ENCODE measurements at regions not wholly inside any gene's neighbourhood (a gene's known extent, or its start where the extent isn't known, plus 50 kb on each side); places are given as distances from the start of the nearest gene placed in this dataset.

GRCh38 chr6:1552296-1552761, 57.4 kb upstream of the FOXC1 start:
- H3K9me3 ChIP-seq, result peaks cover 0 to 5% (median 0%) of the 10 kb centered on the region in 4 donors
- no peak overlapping the region for H3K4me3 ChIP-seq
- DNase-seq, result no peak
- H3K36me3 ChIP-seq, result no peaks in the 10 kb centered on the region
- H3K27ac ChIP-seq, result peak overlapping the region in 2 of 4 donors; percentile 13 to 44
- no peaks in the 10 kb centered on the region for H3K4me1 ChIP-seq
- no peaks in the 10 kb centered on the region for H3K27me3 ChIP-seq
- TF ChIP-seq POLR2A (IDR thresholded peaks at IDR 0.05), result no peak
- TF ChIP-seq CTCF (IDR thresholded peaks at IDR 0.05), result peak in 4 of 6 experiments; percentile 34 to 74 (median 67)

- Histone ChIP-seq H3K27ac (no peak overlapping the region), H3K9me3 (peaks cover 0 to 5% (median 0%) of the 10 kb centered on the region in 4 donors), H3K27me3 (no peaks in the 10 kb centered on the region), H3K36me3 (no peaks in the 10 kb centered on the region), H3K4me1 (no peaks in the 10 kb centered on the region), H3K4me3 (no peak overlapping the region)
- no peak for DNase-seq
- no peak for TF ChIP-seq CTCF (IDR thresholded peaks at IDR 0.05)
- no peak for TF ChIP-seq POLR2A (IDR thresholded peaks at IDR 0.05)
Measured at GRCh38 chr6:1553562-1554083, 56.1 kb upstream of the FOXC1 start.

- TF ChIP-seq CTCF (IDR thresholded peaks at IDR 0.05), result no peak
- TF ChIP-seq POLR2A (IDR thresholded peaks at IDR 0.05), result no peak
- H3K27me3 ChIP-seq, result no peaks in the 10 kb centered on the region
- no peaks in the 10 kb centered on the region for H3K4me1 ChIP-seq
- DNase-seq, result peak in 1 of 3 donors; percentile 24
- H3K9me3 ChIP-seq, result peaks cover 0 to 5% (median 0%) of the 10 kb centered on the region in 4 donors
- peak overlapping the region; percentile 32 to 63 (median 51) for H3K4me3 ChIP-seq
- peak overlapping the region in 2 of 4 donors; percentile 78 to 80 for H3K27ac ChIP-seq
- H3K36me3 ChIP-seq, result no peaks in the 10 kb centered on the region
Measured at GRCh38 chr6:1554141-1554475, 55.6 kb upstream of the FOXC1 start.

- Histone ChIP-seq H3K27me3 (no peaks in the 10 kb centered on the region), H3K9me3 (peaks cover 0 to 5% (median 0%) of the 10 kb centered on the region in 4 donors)
- no peak for TF ChIP-seq POLR2A (IDR thresholded peaks at IDR 0.05)
- TF ChIP-seq CTCF (IDR thresholded peaks at IDR 0.05), result peak; percentile 45 to 80 (median 74)
Measured at GRCh38 chr6:1554476-1555310, 55.0 kb upstream of the FOXC1 start.

GRCh38 chr6:1558388-1558787, 51.3 kb upstream of the FOXC1 start:
- Histone ChIP-seq H3K9me3 (peaks cover 0 to 5% (median 0%) of the 10 kb centered on the region in 4 donors), H3K27ac (no peak overlapping the region), H3K27me3 (no peaks in the 10 kb centered on the region), H3K4me1 (no peaks in the 10 kb centered on the region), H3K36me3 (no peaks in the 10 kb centered on the region), H3K4me3 (no peak overlapping the region)
- TF ChIP-seq CTCF (IDR thresholded peaks at IDR 0.05) (no peak), POLR2A (IDR thresholded peaks at IDR 0.05) (no peak)
- no peak for DNase-seq

More at GRCh38 chr6:1554476-1555310, 55.0 kb upstream of the FOXC1 start:
- Histone ChIP-seq H3K36me3 (no peaks in the 10 kb centered on the region), H3K4me3 (peak overlapping the region; percentile 32 to 63 (median 51)), H3K27ac (peak overlapping the region; percentile 41 to 80 (median 69)), H3K4me1 (no peaks in the 10 kb centered on the region)
- peak; percentile 58 to 81 (median 80) for DNase-seq

Small RNA genes lying in the stretch of these regions (small RNA-seq; reads per million reads assigned to genes)
- 0 reads per million in 2 donors for gene RN7SL352P

Data from Peyer's patch (tissue), 4 donors.